HepG2 (cell line): ENCODE measurements at regions not wholly inside any gene's neighbourhood (a gene's known extent, or its start where the extent isn't known, plus 50 kb on each side); places are given as distances from the start of the nearest gene placed in this dataset.
A peak's percentile ranks its signal among the peaks of the same experiment; 100 is the strongest.

ENCODE experiments used
- GFI1 ChIP-seq: sonication (generic); formaldehyde crosslinking; IDR thresholded peaks from 2 replicates; pipeline ENCODE4 v1.5.0; 2020; ENCODE audit warnings: missing genetic modification reagents, mild to moderate bottlenecking, borderline replicate concordance
- MAFG ChIP-seq: sonication (generic); formaldehyde crosslinking; IDR thresholded peaks from 2 replicates; pipeline ENCODE4 v1.5.1; 2020; ENCODE audit warnings: mild to moderate bottlenecking, missing genetic modification reagents
- MBD4 ChIP-seq: IDR thresholded peaks from 2 replicates; pipeline ENCODE4 v1.6.1; 2012; ENCODE audit warnings: low read length, inconsistent platforms, borderline replicate concordance
- MLXIP ChIP-seq: sonication (generic); formaldehyde crosslinking; IDR thresholded peaks from 2 replicates; pipeline ENCODE4 v1.9.0; 2021; ENCODE audit warnings: missing genetic modification reagents, borderline replicate concordance
- MTF1 ChIP-seq: sonication (generic); formaldehyde crosslinking; IDR thresholded peaks from 2 replicates; pipeline ENCODE4 v1.5.0; 2020; ENCODE audit warnings: missing genetic modification reagents
- PBX3 ChIP-seq: sonication (generic); formaldehyde crosslinking; IDR thresholded peaks from 2 replicates; pipeline ENCODE4 v1.8.1; 2023; ENCODE audit warnings: missing genetic modification reagents, inconsistent platforms, borderline replicate concordance
- RBFOX2 ChIP-seq: fragments of 200-400 bp; formaldehyde crosslinking; IDR thresholded peaks from 2 replicates; pipeline ENCODE4 v1.6.1; 2017; ENCODE audit warnings: low read depth, mild to moderate bottlenecking, low read length
- SAP130 ChIP-seq: IDR thresholded peaks from 2 replicates; pipeline ENCODE4 v1.6.1; 2016; ENCODE audit warnings: low read depth
- SIX1 ChIP-seq: sonication (generic); formaldehyde crosslinking; IDR thresholded peaks from 2 replicates; pipeline ENCODE4 v1.4.0; 2020; ENCODE audit warnings: missing genetic modification reagents, borderline replicate concordance
- SNAPC5 ChIP-seq: sonication (generic); formaldehyde crosslinking; IDR thresholded peaks from 2 replicates; pipeline ENCODE4 v1.8.1; 2023; ENCODE audit warnings: mild to moderate bottlenecking, missing genetic modification reagents, borderline replicate concordance
- THYN1 ChIP-seq: sonication (generic); formaldehyde crosslinking; IDR thresholded peaks from 2 replicates; pipeline ENCODE4 v1.8.1; 2023; ENCODE audit warnings: low read depth, mild to moderate bottlenecking, moderate library complexity, missing genetic modification reagents, borderline replicate concordance
- ZBTB3 ChIP-seq: sonication (generic); formaldehyde crosslinking; IDR thresholded peaks from 2 replicates; pipeline ENCODE4 v1.4.0; 2020; ENCODE audit warnings: low read depth, mild to moderate bottlenecking, moderate library complexity, missing genetic modification reagents, borderline replicate concordance
- ZNF251 ChIP-seq: sonication (generic); formaldehyde crosslinking; IDR thresholded peaks from 2 replicates; pipeline ENCODE4 v1.9.0; 2021; ENCODE audit warnings: mild to moderate bottlenecking, missing genetic modification reagents
- ZNF460 ChIP-seq: sonication (generic); formaldehyde crosslinking; IDR thresholded peaks from 2 replicates; pipeline ENCODE4 v1.5.1; 2020; ENCODE audit warnings: missing genetic modification reagents, mild to moderate bottlenecking, borderline replicate concordance
- ZNF496 ChIP-seq: sonication (generic); formaldehyde crosslinking; IDR thresholded peaks from 2 replicates; pipeline ENCODE4 v1.8.1; 2023; ENCODE audit warnings: mild to moderate bottlenecking, moderate library complexity, missing genetic modification reagents; ENCODE audit not compliant: insufficient replicate concordance
- ZNF513 ChIP-seq: sonication (generic); formaldehyde crosslinking; conservative IDR thresholded peaks from 2 replicates; pipeline ENCODE4 v1.5.0; 2020; ENCODE audit warnings: missing genetic modification reagents
- ZNF572 ChIP-seq: sonication (generic); formaldehyde crosslinking; IDR thresholded peaks from 2 replicates; pipeline ENCODE4 v1.5.1; 2020; ENCODE audit warnings: mild to moderate bottlenecking, missing genetic modification reagents
- ZNF580 ChIP-seq: IDR thresholded peaks from 2 replicates; pipeline ENCODE4 v1.6.1; 2016; ENCODE audit warnings: low read depth, borderline replicate concordance
- ZNF777 ChIP-seq: sonication (generic); formaldehyde crosslinking; IDR thresholded peaks from 2 replicates; pipeline ENCODE4 v1.4.0; 2020; ENCODE audit warnings: missing genetic modification reagents

GRCh38 chrX:20479896-20480295 lies 213.2 kb upstream of the RPS6KA3 start (continued):
- TF ChIP-seq ZNF777 (CRISPR knock-in tag) (no peak), SAP130 (peak; percentile 31; the same call in 1 of the 2 replicates), ZNF580 (CRISPR knock-in tag) (no peak), SIX1 (peak; percentile 29; the same call in 1 of the 2 replicates), ZNF251 (CRISPR knock-in tag) (no peak), MBD4 (peak; percentile 90), ZNF572 (CRISPR knock-in tag) (no peak), MLXIP (CRISPR knock-in tag) (no peak), ZBTB3 (CRISPR knock-in tag) (no peak), GFI1 (no peak), MAFG (no peak), ZNF460 (no peak), SNAPC5 (CRISPR knock-in tag) (no peak), RBFOX2 (peak; percentile 41; the same call in 1 of the 2 replicates), MTF1 (no peak), ZNF496 (CRISPR knock-in tag) (no peak), THYN1 (CRISPR knock-in tag) (no peak), PBX3 (CRISPR knock-in tag) (no peak), ZNF513 (no peak)
